ENCODE measurements at regions not wholly inside any gene's neighbourhood (a gene's known extent, or its start where the extent isn't known, plus 50 kb on each side); places are given as distances from the start of the nearest gene placed in this dataset.

GRCh38 chr10:78511324-78512204, 477.9 kb downstream of the RPS24 start:
- TF ChIP-seq, protein P1, sequence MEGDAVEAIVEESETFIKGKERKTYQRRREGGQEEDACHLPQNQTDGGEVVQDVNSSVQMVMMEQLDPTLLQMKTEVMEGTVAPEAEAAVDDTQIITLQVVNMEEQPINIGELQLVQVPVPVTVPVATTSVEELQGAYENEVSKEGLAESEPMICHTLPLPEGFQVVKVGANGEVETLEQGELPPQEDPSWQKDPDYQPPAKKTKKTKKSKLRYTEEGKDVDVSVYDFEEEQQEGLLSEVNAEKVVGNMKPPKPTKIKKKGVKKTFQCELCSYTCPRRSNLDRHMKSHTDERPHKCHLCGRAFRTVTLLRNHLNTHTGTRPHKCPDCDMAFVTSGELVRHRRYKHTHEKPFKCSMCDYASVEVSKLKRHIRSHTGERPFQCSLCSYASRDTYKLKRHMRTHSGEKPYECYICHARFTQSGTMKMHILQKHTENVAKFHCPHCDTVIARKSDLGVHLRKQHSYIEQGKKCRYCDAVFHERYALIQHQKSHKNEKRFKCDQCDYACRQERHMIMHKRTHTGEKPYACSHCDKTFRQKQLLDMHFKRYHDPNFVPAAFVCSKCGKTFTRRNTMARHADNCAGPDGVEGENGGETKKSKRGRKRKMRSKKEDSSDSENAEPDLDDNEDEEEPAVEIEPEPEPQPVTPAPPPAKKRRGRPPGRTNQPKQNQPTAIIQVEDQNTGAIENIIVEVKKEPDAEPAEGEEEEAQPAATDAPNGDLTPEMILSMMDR (IDR thresholded peaks at IDR 0.05; ENCODE audit: insufficient read depth, low read depth, low read length) = no peak
- no peak overlapping the region for H3K4me3 ChIP-seq (ENCODE audit: low read depth, low read length)
- DNase-seq (ENCODE audit: low read depth) = no peak

GRCh38 chr10:78512205-78512550, 478.5 kb downstream of the RPS24 start:
- H3K4me3 ChIP-seq (ENCODE audit: low read depth, low read length) = no peak overlapping the region
- TF ChIP-seq, protein P1 (IDR thresholded peaks at IDR 0.05; ENCODE audit: insufficient read depth, low read depth, low read length) = no peak

DNA sequence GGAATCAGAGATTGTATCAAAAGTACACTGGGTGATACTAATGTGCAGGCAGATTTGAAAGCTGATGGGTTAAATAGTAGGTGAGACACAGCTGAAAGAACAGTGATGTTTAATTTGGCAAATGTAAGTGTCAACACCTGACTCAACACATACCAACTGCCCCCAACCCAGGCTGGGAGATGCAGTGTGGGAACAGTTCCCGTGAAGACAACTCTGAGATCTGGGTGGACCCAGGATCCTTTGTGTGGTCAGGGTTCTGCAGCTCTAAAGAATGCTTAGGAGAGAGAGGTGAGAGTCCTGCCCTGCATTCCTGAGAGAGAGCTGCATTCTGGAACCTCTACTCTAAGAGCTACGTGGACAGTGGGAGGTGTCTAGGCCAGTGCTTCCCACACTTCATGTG, 479.7 kb downstream of the RPS24 start:
- no peak overlapping the region for H3K4me3 ChIP-seq (ENCODE audit: low read depth, low read length)
- TF ChIP-seq, protein P1 (IDR thresholded peaks at IDR 0.05; ENCODE audit: insufficient read depth, low read depth, low read length) = no peak
- no peak for DNase-seq (ENCODE audit: low read depth)

More at GRCh38 chr10:78512205-78512550, 478.5 kb downstream of the RPS24 start:
- DNase-seq (ENCODE audit: low read depth) = no peak

GRCh38 chr10:78513986-78514385, 480.3 kb downstream of the RPS24 start:
- no peak overlapping the region for H3K4me3 ChIP-seq (ENCODE audit: low read depth, low read length)
- DNase-seq (ENCODE audit: low read depth) = no peak
- TF ChIP-seq, protein P1 (IDR thresholded peaks at IDR 0.05; ENCODE audit: insufficient read depth, low read depth, low read length) = no peak

- TF ChIP-seq, protein P1 (IDR thresholded peaks at IDR 0.05; ENCODE audit: insufficient read depth, low read depth, low read length) = no peak
- DNase-seq (ENCODE audit: low read depth) = no peak
- H3K4me3 ChIP-seq (ENCODE audit: low read depth, low read length) = no peak overlapping the region
Observed at GRCh38 chr10:78514459-78514858, 480.8 kb downstream of the RPS24 start.

DNA sequence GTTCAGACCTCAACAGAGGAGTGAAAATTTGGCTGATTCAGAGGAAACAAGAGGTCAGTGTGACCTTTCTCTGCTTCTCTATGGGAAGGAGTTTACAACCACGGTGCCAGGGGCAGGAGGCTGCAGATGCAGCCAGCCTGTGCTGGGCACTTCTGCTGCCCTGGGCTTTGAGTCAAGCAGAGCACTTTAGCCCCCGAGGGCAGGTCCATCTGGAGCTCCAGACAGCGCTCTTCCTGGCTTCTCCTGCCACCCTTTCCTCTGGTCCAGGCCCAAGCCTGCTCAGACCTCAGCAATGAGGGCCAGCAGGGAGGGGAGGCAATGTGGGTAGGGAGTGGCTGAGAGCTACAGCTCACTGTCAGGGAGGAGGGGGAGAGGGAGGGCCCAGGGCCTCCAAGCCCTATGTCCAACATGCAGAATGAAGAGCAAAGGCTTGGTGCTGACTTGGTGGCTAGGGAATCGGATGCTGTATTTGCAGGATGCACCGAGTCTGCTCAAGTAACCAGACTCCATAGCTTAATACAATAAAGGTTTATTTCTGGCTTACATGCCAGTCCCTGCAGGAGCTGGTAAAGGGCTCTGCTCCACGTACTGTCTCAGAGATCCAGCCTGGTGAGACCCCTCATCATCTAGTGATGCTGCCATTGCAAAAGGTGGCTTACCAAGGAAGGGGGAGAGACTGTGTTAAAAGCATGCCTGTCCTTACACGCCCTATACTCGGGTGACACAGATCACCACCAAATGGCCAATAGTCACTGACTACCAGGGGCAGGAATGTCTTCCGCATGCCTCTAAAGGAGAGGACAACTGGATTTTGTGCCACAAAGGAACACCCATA, 481.6 kb downstream of the RPS24 start:
- DNase-seq (ENCODE audit: low read depth) = no peak
- TF ChIP-seq, protein P1 (IDR thresholded peaks at IDR 0.05; ENCODE audit: insufficient read depth, low read depth, low read length) = no peak
- no peak overlapping the region for H3K4me3 ChIP-seq (ENCODE audit: low read depth, low read length)

Measured in fibroblast of villous mesenchyme (primary cell).